DMS53 treated with DMSO at 0.1 percent for 48 hours (cell line): ENCODE measurements at regions not wholly inside any gene's neighbourhood (a gene's known extent, or its start where the extent isn't known, plus 50 kb on each side); places are given as distances from the start of the nearest gene placed in this dataset.

Source experiments
- DNase-seq: peaks from one replicate; lab custom pipeline; 2025; ENCODE audit not compliant: unreplicated experiment; lab: John Stamatoyannopoulos, UW

- no peak for DNase-seq
Measured at GRCh38 chr11:27287205-27287604, 75.8 kb downstream of the CCDC34 start.

- DNase-seq, result no peak
Measured at GRCh38 chr11:27285761-27286160, 77.3 kb downstream of the CCDC34 start.

GRCh38 chr11:27282806-27283205 lies 80.2 kb downstream of the CCDC34 start:
- no peak for DNase-seq

- no peak for DNase-seq
Measured at GRCh38 chr11:27281740-27282590, 81.0 kb downstream of the CCDC34 start.

- DNase-seq, result no peak
Measured at GRCh38 chr11:27281276-27281675, 81.7 kb downstream of the CCDC34 start.

- no peak for DNase-seq
Measured at GRCh38 chr11:27280140-27280539, 82.9 kb downstream of the CCDC34 start.

- no peak for DNase-seq
Measured at GRCh38 chr11:27279460-27279859, 83.6 kb downstream of the CCDC34 start.

GRCh38 chr11:27277843-27278242 lies 85.2 kb downstream of the CCDC34 start:
- DNase-seq, result no peak

GRCh38 chr11:27276141-27276540 lies 86.9 kb downstream of the CCDC34 start:
- DNase-seq, result no peak

- no peak for DNase-seq
Measured at GRCh38 chr11:27274854-27275395, 88.1 kb downstream of the CCDC34 start.

GRCh38 chr11:27266125-27266524 lies 96.9 kb downstream of the CCDC34 start:
- no peak for DNase-seq

- DNase-seq, result no peak
Measured at GRCh38 chr11:27263986-27264385, 99.0 kb downstream of the CCDC34 start.

- DNase-seq, result no peak
Measured at GRCh38 chr11:27263046-27263445, 100.0 kb downstream of the CCDC34 start.

GRCh38 chr11:27255447-27255828 lies 107.6 kb downstream of the CCDC34 start:
- DNase-seq, result no peak

GRCh38 chr11:27254744-27255446 lies 108.1 kb downstream of the CCDC34 start:
- no peak for DNase-seq

- no peak for DNase-seq
Measured at GRCh38 chr11:27253224-27253623, 109.8 kb downstream of the CCDC34 start.

- no peak for DNase-seq
Measured at GRCh38 chr11:27250867-27251665, 111.9 kb downstream of the CCDC34 start.

- DNase-seq, result no peak
Measured at GRCh38 chr11:27248576-27249509, 114.2 kb downstream of the CCDC34 start.

- DNase-seq, result no peak
Measured at GRCh38 chr11:27247660-27248059, 115.4 kb downstream of the CCDC34 start.

- no peak for DNase-seq
Measured at GRCh38 chr11:27246925-27247324, 116.1 kb downstream of the CCDC34 start.
